ENCODE measurements at regions not wholly inside any gene's neighbourhood (a gene's known extent, or its start where the extent isn't known, plus 50 kb on each side); places are given as distances from the start of the nearest gene placed in this dataset.

- H3K9me2 ChIP-seq (replicated peaks; ENCODE audit: insufficient read depth, low read length), result no peaks in the 10 kb centered on the region
- H4K20me1 ChIP-seq (ENCODE audit: insufficient read depth, low read length), result no peaks in the 10 kb centered on the region
- H3K4me2 ChIP-seq (ENCODE audit: low read depth, low read length), result no peak overlapping the region
- H3F3A ChIP-seq (ENCODE audit: insufficient read depth, low read length), result no peaks in the 10 kb centered on the region
- no peaks in the 10 kb centered on the region for H3K36me3 ChIP-seq (replicated peaks; ENCODE audit: insufficient read depth, low read length)
- H3K9ac ChIP-seq (ENCODE audit: low read length), result no peak overlapping the region
- H3K27me3 ChIP-seq (replicated peaks; ENCODE audit: insufficient read depth, low read length), result no peaks in the 10 kb centered on the region
- no peak overlapping the region for H2AFZ ChIP-seq (ENCODE audit: low read length)
- H3K27ac ChIP-seq (ENCODE audit: low read length), result no peak overlapping the region
- DNase-seq, result no peak
- H3K4me1 ChIP-seq (ENCODE audit: low read length), result no peaks in the 10 kb centered on the region
- no peak for TF ChIP-seq EZH2phosphoT487 (IDR thresholded peaks at IDR 0.05; ENCODE audit: low read length)
- no peak for TF ChIP-seq EZH2 (optimal IDR thresholded peaks at IDR 0.05; ENCODE audit: low read depth, low read length)
- TF ChIP-seq, protein P1, sequence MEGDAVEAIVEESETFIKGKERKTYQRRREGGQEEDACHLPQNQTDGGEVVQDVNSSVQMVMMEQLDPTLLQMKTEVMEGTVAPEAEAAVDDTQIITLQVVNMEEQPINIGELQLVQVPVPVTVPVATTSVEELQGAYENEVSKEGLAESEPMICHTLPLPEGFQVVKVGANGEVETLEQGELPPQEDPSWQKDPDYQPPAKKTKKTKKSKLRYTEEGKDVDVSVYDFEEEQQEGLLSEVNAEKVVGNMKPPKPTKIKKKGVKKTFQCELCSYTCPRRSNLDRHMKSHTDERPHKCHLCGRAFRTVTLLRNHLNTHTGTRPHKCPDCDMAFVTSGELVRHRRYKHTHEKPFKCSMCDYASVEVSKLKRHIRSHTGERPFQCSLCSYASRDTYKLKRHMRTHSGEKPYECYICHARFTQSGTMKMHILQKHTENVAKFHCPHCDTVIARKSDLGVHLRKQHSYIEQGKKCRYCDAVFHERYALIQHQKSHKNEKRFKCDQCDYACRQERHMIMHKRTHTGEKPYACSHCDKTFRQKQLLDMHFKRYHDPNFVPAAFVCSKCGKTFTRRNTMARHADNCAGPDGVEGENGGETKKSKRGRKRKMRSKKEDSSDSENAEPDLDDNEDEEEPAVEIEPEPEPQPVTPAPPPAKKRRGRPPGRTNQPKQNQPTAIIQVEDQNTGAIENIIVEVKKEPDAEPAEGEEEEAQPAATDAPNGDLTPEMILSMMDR (IDR thresholded peaks at IDR 0.05; ENCODE audit: low read length), result no peak
- H3K79me2 ChIP-seq (ENCODE audit: low read length), result no peaks in the 10 kb centered on the region
- H3K9me3 ChIP-seq (replicated peaks; ENCODE audit: insufficient read depth, low read length), result no peaks in the 10 kb centered on the region
- no peak overlapping the region for H3K4me3 ChIP-seq (ENCODE audit: low read length)
Measured at GRCh38 chr21:35410123-35410522, 361.0 kb upstream of the RUNX1 start.

GRCh38 chr21:35408401-35408800 is 359.3 kb upstream of the RUNX1 start:
- TF ChIP-seq EZH2 (optimal IDR thresholded peaks at IDR 0.05; ENCODE audit: low read depth, low read length) (no peak), EZH2phosphoT487 (IDR thresholded peaks at IDR 0.05; ENCODE audit: low read length) (no peak)
- TF ChIP-seq, protein P1 (IDR thresholded peaks at IDR 0.05; ENCODE audit: low read length), result no peak
- H3K4me1 ChIP-seq (ENCODE audit: low read length), result no peaks in the 10 kb centered on the region
- H3K9me3 ChIP-seq (replicated peaks; ENCODE audit: insufficient read depth, low read length), result no peaks in the 10 kb centered on the region
- DNase-seq, result no peak
- peak overlapping the region; percentile 59 for H3K4me2 ChIP-seq (ENCODE audit: low read depth, low read length)
- H3K27me3 ChIP-seq (replicated peaks; ENCODE audit: insufficient read depth, low read length), result no peaks in the 10 kb centered on the region
- H2AFZ ChIP-seq (ENCODE audit: low read length), result peak overlapping the region; percentile 76
- no peaks in the 10 kb centered on the region for H3K79me2 ChIP-seq (ENCODE audit: low read length)
- H3K9ac ChIP-seq (ENCODE audit: low read length), result peak overlapping the region; percentile 26; the same call in 1 of the 2 replicates
- H3K36me3 ChIP-seq (replicated peaks; ENCODE audit: insufficient read depth, low read length), result no peaks in the 10 kb centered on the region
- no peaks in the 10 kb centered on the region for H3K9me2 ChIP-seq (replicated peaks; ENCODE audit: insufficient read depth, low read length)
- no peaks in the 10 kb centered on the region for H3F3A ChIP-seq (ENCODE audit: insufficient read depth, low read length)
- H3K4me3 ChIP-seq (ENCODE audit: low read length), result peak overlapping the region; percentile 50
- no peak overlapping the region for H3K27ac ChIP-seq (ENCODE audit: low read length)
- no peaks in the 10 kb centered on the region for H4K20me1 ChIP-seq (ENCODE audit: insufficient read depth, low read length)

- H3K4me1 ChIP-seq (ENCODE audit: low read length), result no peaks in the 10 kb centered on the region
- no peak overlapping the region for H3K4me3 ChIP-seq (ENCODE audit: low read length)
- no peak overlapping the region for H3K9ac ChIP-seq (ENCODE audit: low read length)
- H4K20me1 ChIP-seq (ENCODE audit: insufficient read depth, low read length), result no peaks in the 10 kb centered on the region
- no peaks in the 10 kb centered on the region for H3K9me3 ChIP-seq (replicated peaks; ENCODE audit: insufficient read depth, low read length)
- H3K27ac ChIP-seq (ENCODE audit: low read length), result no peak overlapping the region
- no peak for DNase-seq
- no peak overlapping the region for H3K4me2 ChIP-seq (ENCODE audit: low read depth, low read length)
- H3K36me3 ChIP-seq (replicated peaks; ENCODE audit: insufficient read depth, low read length), result no peaks in the 10 kb centered on the region
- TF ChIP-seq EZH2 (optimal IDR thresholded peaks at IDR 0.05; ENCODE audit: low read depth, low read length), result no peak
- no peak for TF ChIP-seq EZH2phosphoT487 (IDR thresholded peaks at IDR 0.05; ENCODE audit: low read length)
- TF ChIP-seq, protein P1 (IDR thresholded peaks at IDR 0.05; ENCODE audit: low read length), result no peak
- no peaks in the 10 kb centered on the region for H3K79me2 ChIP-seq (ENCODE audit: low read length)
- no peaks in the 10 kb centered on the region for H3F3A ChIP-seq (ENCODE audit: insufficient read depth, low read length)
- no peaks in the 10 kb centered on the region for H3K27me3 ChIP-seq (replicated peaks; ENCODE audit: insufficient read depth, low read length)
- no peak overlapping the region for H2AFZ ChIP-seq (ENCODE audit: low read length)
- H3K9me2 ChIP-seq (replicated peaks; ENCODE audit: insufficient read depth, low read length), result no peaks in the 10 kb centered on the region
Measured at GRCh38 chr21:35406635-35407034, 357.5 kb upstream of the RUNX1 start.
